GM19035 (cell line): ENCODE measurements at regions not wholly inside any gene's neighbourhood (a gene's known extent, or its start where the extent isn't known, plus 50 kb on each side); places are given as distances from the start of the nearest gene placed in this dataset.

ENCODE experiments used
- ATAC-seq: cut with Tn5 transposase; IDR thresholded peaks from one replicate; pipeline ENCODE4 v1.9.1; 2021; ENCODE audit not compliant: unreplicated experiment

DNA sequence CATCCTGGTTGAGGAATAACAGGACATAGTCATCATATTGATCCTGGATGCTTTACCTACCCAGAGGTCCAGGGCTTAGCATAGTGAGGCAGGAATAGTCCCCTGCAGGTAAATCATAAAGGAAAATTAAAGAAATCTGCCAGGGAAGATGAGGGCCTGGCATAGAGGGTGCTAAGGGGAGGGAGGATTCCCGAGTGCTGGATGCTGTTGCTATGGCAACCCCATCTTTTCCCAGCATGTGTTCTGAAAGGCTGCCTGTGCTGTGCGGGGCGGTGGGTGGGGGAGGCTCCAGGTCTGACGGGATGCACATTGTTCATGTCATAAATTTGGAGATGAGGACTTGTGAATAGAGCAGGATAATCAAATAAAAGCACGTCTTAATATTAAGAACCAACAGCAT, 212.6 kb upstream of the PCSK2 start:
- ATAC-seq: no peak

DNA sequence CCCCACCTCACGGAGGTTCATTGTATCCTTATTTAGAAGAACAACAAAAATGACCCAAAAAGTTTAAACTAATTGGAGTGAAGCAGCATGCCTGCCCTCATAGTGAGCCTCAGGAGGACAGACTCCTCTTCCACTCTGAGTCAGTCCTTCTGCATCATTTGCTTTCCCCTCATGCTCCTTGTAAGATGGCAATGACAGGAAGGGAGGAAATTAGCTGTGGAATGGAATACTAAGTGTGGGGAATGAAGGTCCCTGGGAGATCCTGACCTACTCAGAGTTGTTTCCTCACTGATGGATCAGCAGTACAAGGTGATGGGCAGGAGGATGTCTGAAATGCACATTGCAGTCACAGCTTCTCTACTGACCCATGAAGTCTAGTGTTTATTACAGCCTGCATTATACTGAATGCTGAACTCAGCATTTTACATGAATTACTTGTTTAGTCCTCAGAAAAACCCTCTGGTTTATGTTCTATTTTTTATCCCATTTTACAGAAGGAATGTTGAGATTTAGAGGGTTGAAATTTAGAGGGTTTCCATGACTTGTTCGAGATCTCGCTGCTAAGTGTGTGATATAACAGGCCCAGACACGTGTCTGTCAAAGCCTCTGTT, 212.0 kb upstream of the PCSK2 start:
- no peak for ATAC-seq

DNA sequence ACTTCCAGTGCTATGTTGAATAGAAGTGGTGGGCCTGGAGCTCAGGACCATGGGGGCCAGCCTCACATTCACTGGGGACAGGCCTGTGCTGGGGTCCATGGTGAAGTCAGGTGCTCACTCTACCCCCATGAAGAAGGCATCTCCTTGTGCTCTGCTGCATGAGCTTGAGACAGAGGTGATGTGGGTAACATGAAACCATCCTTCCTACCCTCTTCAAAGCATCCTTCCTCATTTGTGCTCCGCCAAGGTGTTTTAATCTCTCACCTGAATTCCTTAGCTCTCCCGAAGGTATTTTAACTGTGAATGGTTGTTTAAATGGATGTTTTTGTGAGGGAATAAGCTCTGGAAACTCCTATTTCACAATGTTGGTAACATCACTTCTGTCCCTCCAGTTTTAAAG, 209.6 kb upstream of the PCSK2 start:
- ATAC-seq: no peak

DNA sequence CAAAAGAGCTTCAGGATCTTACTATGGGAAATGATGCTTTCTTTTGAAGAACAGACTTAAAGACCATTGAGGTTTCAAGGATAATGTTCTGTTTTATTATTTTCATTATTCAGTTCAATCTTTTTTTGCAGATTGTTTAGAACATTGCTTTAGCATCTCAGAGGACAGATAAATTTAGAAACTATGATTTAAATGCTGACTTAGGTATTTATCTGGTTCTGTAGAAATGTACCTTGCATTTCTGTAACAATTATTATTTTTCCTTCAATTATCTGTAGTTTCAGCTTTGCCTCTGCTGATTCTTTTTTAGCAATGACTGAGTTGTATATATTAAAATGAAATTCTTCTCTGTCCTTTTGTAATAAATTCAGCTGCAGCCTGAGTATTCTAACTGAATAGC, 205.4 kb upstream of the PCSK2 start:
- no peak for ATAC-seq

DNA sequence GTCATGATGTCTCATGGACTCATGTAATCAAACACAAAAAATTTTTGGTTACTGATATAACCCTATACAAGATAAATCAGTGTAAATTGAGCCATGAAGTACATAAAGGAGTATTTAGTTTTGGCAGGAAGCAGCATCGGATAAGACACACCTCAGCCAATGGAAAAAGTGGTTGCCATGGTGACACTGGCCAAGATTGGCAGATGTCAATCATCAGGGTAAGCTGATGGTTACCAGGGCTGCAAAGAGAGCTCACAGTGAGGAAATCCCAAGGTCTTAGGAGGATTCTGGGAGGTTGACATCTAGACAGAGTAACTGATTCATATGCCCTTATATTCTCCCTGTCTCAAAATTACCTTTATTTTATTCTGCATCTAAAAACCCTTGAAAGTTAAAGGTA, 203.8 kb upstream of the PCSK2 start:
- no peak for ATAC-seq

DNA sequence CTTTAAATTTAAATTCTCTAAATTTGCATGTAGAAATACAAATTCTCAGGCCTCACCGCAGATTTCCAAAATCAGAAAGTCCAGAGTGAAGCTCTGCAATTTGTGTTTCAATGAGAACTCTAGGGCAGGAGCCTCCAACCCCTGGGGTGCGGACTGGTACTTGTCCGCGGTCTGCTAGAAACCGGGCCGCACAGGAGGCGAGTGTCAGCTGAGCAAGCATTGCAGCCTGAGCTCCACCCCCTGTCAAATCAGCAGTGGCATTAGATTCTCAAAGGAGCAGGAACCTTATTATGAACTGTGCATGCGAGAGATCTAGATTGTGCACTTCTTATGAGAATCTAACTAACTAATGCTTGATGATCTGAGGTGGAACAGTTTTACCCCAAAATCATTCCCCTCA, 203.0 kb upstream of the PCSK2 start:
- ATAC-seq: no peak

DNA sequence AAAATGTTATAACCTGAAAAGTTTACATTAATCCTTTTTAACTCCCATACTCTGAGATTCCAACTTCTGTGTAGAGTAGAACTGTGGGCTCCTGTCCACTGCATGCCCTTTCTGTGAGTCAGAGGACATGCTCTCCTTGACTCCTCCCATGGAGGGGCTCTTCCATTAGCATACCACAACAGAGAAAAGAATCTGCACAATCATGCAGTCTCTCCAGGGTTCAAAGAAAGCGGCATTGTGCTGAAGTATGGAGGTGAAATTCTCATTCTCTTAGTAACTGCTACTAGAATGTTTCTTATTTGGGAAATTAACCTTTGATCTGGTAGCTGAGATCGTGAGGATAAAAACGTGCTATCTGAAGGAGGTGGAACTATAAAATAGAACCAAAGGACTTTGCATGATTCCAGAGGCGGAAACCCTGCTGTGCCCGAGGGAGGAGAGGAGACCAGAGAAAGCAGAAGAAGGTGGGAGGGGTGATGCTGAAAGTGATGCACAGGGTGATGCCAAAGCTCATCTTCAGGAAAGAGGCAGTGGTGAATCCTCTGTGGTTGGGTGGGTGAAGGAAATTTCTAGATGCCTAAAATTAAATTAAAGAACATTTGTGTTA, 202.2 kb upstream of the PCSK2 start:
- no peak for ATAC-seq

DNA sequence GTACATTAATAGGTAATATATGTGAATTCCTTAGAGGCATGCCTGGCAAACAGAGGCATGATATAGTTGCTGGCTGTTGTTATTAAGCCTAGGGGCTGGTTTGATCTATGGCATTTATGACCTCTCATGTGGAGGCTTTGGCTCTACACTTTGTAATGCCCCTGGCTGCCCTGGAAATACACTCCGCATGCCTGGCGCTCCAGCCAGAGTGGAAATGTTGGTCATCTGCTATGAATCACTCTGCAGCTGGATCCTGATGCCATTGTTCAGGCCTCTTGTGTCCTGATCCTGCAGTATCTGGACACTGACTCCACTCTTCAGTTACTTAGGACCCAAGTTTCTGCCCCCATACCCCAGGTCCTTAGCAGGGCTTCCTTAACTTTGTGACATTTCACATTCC, 200.5 kb upstream of the PCSK2 start:
- ATAC-seq: no peak

DNA sequence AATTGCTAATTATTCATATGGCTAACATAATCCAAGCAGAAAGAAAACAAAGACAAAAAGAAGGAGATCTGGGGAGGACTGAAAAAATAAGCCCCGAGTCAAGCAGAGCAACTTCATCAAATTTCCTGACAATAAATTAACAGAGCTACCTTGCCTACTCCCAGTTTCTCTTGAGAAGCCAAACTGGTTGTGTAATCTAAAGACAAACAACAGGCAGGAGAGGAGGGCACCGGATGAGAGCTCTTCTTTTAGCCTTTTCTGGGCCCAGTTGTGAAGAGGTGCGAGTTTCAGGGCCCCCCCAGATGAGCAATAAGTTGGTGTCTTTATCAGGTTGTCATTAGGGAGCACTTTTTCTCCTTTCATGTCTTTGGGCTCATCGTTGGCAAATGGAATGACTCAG, 197.1 kb upstream of the PCSK2 start:
- ATAC-seq: no peak

DNA sequence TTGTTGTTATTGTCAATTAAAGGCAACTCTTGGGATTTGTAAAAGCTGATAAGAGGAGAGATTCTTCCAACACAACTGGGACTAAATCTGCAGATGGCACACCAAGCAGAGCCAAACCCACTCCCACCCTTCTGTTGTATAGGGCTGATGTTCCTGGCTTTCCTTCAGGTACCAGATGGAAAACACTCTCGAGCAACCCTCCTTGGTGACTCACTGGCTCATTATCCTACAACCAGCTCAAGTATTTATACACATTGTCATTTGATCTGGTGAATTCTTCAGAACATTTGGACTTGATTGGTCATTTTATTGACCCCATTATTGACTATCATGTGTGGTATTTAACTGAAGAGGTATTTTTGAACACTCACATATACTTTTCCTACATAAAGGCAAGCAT, 190.3 kb upstream of the PCSK2 start:
- ATAC-seq: no peak

DNA sequence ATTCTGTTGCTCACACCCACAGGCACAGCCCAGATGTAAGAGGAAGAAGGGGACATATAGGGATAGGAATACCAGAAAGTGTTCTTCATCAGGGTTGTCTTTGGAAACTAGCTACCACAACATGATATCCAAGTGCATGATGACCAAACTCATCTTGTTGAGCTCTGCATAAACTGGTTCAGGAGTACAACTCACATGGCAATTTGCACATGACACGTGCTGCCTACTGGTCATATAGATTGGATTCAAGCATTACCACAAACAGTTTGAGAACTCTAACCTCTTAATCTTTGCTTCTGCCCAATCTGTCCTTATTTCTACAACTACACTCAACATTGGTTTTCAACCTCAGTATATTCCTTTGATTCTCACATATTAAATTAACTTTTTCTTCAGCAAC, 184.7 kb upstream of the PCSK2 start:
- ATAC-seq: no peak

DNA sequence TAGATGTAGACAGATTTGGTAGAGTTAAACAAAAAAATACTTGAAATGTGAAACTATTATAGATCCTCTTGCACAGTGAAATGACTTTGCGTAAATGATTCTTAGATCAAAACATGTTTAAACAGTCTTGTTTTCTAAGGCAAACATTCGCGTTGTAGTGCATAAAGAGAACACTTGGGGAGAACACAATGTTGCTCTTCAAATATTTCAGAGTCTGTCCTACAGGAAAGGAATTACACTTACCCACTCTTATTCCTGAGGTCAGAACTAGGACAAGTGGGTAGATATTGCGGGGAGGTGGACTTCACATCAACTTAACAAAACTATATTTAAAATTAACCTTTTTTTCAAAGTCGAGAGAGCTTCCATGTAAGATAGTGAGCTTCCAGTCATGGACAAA, 183.5 kb upstream of the PCSK2 start:
- ATAC-seq: no peak

DNA sequence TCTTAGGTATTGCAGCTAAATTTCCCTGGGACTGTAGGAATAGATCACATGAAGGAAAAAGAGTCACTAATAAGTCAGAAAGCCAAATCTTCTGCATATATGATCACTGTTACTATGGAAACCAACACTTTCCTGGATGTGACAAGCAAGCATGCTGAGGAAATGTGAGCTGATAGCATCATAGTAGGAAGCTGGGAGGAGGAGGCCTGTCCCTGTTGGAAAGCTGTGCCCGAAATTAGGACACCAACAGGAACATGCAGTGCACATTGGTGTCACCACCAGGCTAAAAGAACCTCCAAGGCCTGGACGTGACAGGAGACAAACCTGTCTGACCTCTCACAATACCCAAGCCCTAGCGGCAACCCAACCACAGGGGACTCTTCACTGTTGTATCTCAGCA, 181.9 kb upstream of the PCSK2 start:
- ATAC-seq: no peak

DNA sequence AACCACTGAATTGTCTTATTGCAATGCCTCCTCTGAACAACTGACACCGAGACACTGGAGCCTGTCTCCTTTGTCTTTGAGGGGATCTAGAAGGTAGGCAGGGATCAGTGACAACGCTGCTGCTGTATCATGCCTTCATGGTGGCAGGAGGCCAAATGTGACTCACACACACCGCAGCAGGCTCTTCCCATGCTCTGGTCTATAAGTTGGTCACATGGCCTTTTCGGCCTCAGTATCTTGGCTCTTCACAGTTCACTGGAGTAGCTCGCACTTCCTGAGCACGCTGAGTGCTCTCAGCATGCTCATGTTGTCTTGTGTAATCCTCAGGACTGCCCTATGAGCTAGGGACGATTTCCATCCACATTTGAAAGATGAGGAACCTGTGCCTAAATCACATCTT, 167.4 kb upstream of the PCSK2 start:
- ATAC-seq: no peak

DNA sequence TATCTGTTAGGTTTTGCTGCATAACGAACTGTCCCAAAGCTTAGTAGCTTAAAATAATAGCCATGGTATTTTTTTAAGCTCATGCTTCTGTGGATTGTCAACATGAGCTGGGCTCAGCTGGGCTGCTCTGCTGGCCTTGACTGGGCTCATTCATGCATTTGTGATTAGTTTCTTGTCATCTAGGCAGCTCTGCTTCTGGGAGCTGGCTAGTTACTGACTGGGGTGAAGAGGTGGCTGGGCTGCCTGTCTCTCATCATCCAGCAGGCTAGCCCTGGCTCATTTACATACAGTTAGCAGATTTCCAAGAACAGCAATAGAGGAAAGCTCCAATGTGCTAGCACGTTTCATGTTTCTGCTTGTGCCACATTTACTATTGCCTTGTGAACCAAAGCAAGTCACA, 165.1 kb upstream of the PCSK2 start:
- no peak for ATAC-seq

DNA sequence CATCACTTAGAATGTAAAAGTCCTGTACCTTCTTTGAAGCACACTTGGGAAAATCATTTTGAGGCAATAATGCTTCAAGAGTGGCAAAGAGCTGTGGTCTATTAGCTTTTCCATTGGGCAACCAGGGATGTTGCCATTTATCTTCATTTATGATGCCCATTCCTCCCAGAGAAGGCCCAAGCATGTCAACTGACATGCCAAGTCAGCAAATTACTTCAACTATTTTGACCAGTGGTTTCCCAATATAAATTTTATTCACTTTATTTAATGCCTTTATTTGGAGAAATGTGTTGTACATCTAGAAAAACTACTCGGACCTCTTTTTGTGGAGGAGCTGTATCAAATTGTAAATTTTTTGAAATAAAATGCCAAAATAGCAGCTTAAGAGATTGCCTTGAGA, 164.1 kb upstream of the PCSK2 start:
- ATAC-seq: no peak

DNA sequence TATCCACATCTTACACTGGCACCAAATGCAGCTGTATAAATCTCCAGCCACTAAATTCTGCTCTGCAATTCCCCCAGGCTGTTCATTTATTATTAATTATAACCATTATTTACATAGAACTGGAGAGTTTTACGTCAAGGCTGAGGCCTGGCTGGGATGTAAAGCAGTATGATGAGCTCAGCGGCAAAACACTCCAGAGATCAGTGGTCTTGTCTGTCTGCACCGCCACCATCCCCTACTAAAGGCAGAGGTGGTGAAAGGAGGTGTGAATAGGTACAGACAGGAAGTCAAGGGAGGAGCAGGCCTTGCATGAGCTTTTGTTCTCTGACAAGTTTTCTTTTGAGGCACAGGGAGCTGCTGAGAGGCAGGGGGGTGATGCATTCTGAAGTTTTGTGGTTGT, 159.9 kb upstream of the PCSK2 start:
- no peak for ATAC-seq

DNA sequence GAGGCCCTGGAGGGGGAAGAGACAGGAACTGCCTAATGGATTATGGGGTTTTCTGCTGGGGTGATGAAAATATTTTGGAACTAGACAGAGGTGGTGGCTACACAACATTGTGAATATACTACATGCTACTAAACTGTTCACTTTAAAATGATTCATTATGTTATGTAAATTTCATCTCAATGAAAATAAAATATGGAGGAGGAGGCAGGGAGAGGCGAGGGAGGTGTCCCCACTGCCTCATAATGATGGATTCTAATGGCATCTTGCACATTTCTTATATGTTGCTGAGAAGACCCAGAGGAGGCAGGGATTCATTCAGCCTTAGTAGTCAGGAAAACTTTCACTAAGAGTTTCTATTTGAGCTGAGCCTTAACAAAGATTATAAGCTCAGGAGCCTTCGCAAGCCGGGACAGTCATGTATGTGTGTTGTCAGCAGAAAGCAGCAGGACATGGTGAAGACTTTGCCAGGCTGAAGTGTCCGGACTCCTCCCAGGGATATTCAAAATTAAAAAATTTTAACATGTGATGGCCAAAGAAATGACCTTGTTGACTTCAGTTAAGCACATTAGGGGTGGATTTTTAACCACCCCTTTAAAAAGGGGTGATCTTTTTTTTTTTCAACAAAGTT, 158.6 kb upstream of the PCSK2 start:
- ATAC-seq: no peak

DNA sequence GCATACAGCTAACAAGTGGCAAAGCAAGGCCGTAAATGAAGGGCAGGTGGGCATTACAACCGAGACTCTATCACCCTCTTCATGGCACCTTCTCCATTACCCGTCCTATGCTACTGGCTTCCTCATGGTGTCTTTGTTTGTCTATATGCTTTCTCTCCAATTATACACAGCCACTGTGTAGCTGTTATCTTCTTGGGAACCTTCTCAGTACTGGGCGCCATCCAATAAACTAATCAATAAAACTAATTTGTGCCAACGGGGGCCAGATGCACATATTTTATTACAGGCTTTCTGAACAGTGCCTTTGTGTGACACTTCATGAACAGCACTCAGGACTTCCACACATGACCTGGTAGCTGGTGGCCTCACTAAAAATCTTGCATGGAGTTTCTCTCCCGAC, 149.8 kb upstream of the PCSK2 start:
- no peak for ATAC-seq

DNA sequence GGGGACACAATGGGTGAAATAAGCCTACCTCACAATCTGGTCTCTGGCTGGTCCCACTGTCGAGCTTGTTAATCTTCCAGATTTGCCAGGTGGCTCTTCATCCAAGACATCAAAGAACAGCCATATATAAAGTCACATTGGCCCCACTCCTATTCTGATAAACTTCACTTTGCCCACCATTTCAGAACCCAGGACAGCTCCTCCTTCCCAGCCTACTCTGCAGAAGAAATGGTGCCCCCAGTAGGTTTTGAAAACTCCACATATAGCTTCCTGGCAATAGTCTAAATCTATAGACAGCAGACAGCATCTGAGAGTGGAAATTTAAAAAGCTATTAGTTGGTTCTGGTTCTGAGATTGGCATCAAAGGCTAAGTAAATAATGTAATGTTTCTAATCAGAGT, 143.1 kb upstream of the PCSK2 start:
- no peak for ATAC-seq

DNA sequence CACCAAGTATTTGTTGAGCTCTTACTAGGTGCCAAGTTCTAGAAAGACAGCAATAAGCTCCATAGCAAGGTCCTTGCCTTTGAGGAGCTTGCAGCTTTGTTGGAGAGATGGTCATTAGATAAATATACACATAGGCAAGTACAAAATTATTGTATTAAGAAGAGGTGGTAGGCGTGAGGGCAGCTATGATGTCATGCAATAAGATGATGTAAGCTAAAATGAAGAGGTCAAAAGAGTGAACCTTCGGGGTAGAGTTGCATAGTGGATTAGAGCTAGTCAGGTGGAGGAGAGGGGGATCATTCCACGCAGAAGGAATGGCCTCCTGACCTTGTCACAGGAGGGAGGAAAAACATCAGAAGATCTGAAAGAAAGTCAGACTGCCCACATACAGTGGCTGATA, 141.9 kb upstream of the PCSK2 start:
- no peak for ATAC-seq

DNA sequence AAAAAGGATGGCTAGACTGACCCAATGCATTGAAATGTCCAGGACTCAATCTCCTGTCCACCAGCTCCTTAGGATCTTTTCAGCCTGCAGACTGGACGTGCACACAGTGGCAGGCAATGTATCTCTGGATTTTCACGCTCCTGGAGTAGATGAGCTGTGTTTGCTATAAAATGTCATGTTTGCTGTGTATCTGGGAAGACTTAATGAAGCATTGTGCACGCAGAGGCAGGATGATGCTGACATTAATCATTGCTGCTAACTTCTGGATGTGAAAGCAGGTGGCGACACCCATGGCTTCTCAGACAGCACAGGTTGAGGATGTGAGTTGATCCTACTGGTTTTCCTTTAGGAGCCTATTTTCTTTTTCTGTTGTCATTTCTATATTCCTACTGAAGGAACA, 133.1 kb upstream of the PCSK2 start:
- ATAC-seq: no peak

DNA sequence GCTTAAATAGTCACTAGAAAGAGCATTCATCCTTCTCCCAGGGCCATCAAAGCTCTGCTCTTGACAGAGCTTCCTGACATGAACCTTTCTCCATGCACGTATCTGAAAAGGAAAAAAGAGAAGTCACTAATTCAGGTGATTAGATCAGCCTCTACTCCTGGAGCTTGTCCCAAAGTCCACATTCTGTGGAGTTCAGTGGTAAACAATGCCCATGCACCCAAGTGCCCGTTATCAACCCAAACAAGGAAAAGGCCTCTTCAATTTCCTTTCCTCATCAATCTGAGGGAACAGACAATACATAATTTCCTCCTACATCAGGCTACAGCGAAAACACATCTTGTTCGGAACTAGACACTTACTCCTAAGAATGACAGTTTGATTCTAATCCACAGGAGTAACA, 129.2 kb upstream of the PCSK2 start:
- no peak for ATAC-seq
